ENCODE measurements at regions not wholly inside any gene's neighbourhood (a gene's known extent, or its start where the extent isn't known, plus 50 kb on each side); places are given as distances from the start of the nearest gene placed in this dataset.

- Histone ChIP-seq H3K79me2 (no peaks in the 10 kb centered on the region), H3K4me1 (no peaks in the 10 kb centered on the region), H3K27me3 (ENCODE audit: control insufficient read depth, insufficient read depth, low read length) (no peaks in the 10 kb centered on the region), H3K36me3 (ENCODE audit: control insufficient read depth, insufficient read depth, low read length) (no peaks in the 10 kb centered on the region), H3K4me2 (ENCODE audit: low read length) (no peak overlapping the region), H3K9ac (no peak overlapping the region), H2AFZ (no peak overlapping the region), H3K9me3 (ENCODE audit: control insufficient read depth, low read length) (no peaks in the 10 kb centered on the region), H3K27ac (no peak overlapping the region), H3K4me3 (ENCODE audit: low read depth, low read length) (no peak overlapping the region)
- no peak for TF ChIP-seq CTCF (IDR thresholded peaks at IDR 0.05)
Observed at GRCh38 chr6:11482616-11483015, 54.9 kb upstream of the TMEM170B start.

DNA sequence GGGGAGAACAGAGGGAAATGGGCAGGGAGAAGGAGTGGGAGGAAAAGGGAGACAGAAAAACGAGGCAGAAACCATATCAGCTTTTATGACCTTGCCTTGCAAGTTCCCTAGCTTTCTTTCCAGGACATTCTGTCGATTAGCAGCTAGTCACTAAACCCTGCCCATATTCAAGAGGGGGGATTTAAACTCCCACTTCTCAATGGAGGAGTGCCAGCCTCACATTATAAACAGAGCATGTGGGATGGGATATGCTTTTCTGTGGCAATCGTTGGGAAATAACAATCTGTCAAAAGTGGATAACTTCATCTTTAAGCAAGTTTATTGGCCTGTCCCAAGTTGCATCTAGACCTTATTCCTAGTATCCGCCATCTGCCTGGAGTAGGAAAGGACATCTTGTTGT lies 57.0 kb upstream of the TMEM170B start:
- Histone ChIP-seq H2AFZ (no peak overlapping the region), H3K9me3 (ENCODE audit: control insufficient read depth, low read length) (no peaks in the 10 kb centered on the region), H3K27ac (no peak overlapping the region), H3K4me1 (no peaks in the 10 kb centered on the region), H3K4me2 (ENCODE audit: low read length) (no peak overlapping the region), H3K79me2 (no peaks in the 10 kb centered on the region), H3K27me3 (ENCODE audit: control insufficient read depth, insufficient read depth, low read length) (no peaks in the 10 kb centered on the region), H3K4me3 (ENCODE audit: low read depth, low read length) (no peak overlapping the region), H3K9ac (no peak overlapping the region), H3K36me3 (ENCODE audit: control insufficient read depth, insufficient read depth, low read length) (no peaks in the 10 kb centered on the region)
- no peak for TF ChIP-seq CTCF (IDR thresholded peaks at IDR 0.05)

DNA sequence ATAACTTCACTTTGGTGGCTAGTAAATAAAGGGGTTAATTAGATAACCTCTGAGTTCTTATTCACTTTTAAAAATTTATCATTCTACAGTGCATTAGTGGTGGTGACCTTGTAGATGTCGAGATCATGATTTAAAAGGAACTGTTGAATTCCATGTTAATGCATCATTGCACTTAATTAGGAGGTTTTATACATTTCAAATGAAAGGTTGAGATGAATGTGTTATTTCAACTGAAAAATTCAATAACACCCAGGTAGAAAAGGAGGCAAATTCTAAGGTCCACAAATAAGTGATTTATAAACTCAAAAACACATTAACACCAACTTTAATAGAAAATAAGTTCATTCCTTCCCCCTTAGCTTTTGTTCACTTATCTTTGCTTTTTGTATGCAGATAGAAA lies 58.3 kb upstream of the TMEM170B start:
- TF ChIP-seq CTCF (IDR thresholded peaks at IDR 0.05) = no peak
- no peaks in the 10 kb centered on the region for H3K36me3 ChIP-seq (ENCODE audit: control insufficient read depth, insufficient read depth, low read length)

GRCh38 chr6:11478586-11478985 lies 59.0 kb upstream of the TMEM170B start:
- no peaks in the 10 kb centered on the region for H3K9me3 ChIP-seq (ENCODE audit: control insufficient read depth, low read length)
- H3K4me1 ChIP-seq = no peaks in the 10 kb centered on the region
- no peaks in the 10 kb centered on the region for H3K36me3 ChIP-seq (ENCODE audit: control insufficient read depth, insufficient read depth, low read length)
- H3K9ac ChIP-seq = no peak overlapping the region
- no peak overlapping the region for H2AFZ ChIP-seq
- no peak overlapping the region for H3K4me3 ChIP-seq (ENCODE audit: low read depth, low read length)
- no peaks in the 10 kb centered on the region for H3K79me2 ChIP-seq
- no peaks in the 10 kb centered on the region for H3K27me3 ChIP-seq (ENCODE audit: control insufficient read depth, insufficient read depth, low read length)
- no peak overlapping the region for H3K4me2 ChIP-seq (ENCODE audit: low read length)
- no peak for TF ChIP-seq CTCF (IDR thresholded peaks at IDR 0.05)
- H3K27ac ChIP-seq = no peak overlapping the region

More for the DNA sequence above, 58.3 kb upstream of the TMEM170B start:
- Histone ChIP-seq H3K4me3 (ENCODE audit: low read depth, low read length) (no peak overlapping the region), H3K4me2 (ENCODE audit: low read length) (no peak overlapping the region), H3K9ac (no peak overlapping the region), H3K27me3 (ENCODE audit: control insufficient read depth, insufficient read depth, low read length) (no peaks in the 10 kb centered on the region), H3K79me2 (no peaks in the 10 kb centered on the region), H3K9me3 (ENCODE audit: control insufficient read depth, low read length) (no peaks in the 10 kb centered on the region), H3K27ac (no peak overlapping the region), H2AFZ (no peak overlapping the region), H3K4me1 (no peaks in the 10 kb centered on the region)

DNA sequence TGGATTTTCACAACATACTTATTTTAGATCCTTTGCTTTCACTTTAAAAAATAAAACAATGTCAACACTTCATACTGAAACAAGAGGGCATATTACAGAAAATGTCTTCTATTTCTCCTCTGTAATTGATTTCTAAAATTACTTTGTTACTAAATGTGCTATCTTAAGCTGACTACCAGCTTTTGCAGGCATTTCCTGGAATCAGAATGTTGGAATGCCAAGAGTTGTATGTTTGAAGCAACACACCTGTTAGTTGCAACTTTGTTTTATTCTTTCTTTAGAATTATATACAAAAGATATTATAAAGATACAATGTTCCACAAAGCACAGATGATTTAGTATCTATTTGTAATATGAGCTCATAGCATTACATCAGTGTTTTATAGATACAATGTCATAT lies 62.5 kb upstream of the TMEM170B start:
- Histone ChIP-seq H3K36me3 (ENCODE audit: control insufficient read depth, insufficient read depth, low read length) (no peaks in the 10 kb centered on the region), H3K4me3 (ENCODE audit: low read depth, low read length) (no peak overlapping the region), H3K27ac (no peak overlapping the region), H3K4me1 (no peaks in the 10 kb centered on the region), H3K27me3 (ENCODE audit: control insufficient read depth, insufficient read depth, low read length) (no peaks in the 10 kb centered on the region), H2AFZ (no peak overlapping the region), H3K9ac (no peak overlapping the region), H3K4me2 (ENCODE audit: low read length) (no peak overlapping the region), H3K9me3 (ENCODE audit: control insufficient read depth, low read length) (no peaks in the 10 kb centered on the region), H3K79me2 (no peaks in the 10 kb centered on the region)
- TF ChIP-seq CTCF (IDR thresholded peaks at IDR 0.05) = no peak
